ENCODE measurements at regions not wholly inside any gene's neighbourhood (a gene's known extent, or its start where the extent isn't known, plus 50 kb on each side); places are given as distances from the start of the nearest gene placed in this dataset.
A peak's percentile ranks its signal among the peaks of the same experiment; 100 is the strongest.
"Not testable (repeated sequence)": the region's sequence is repeated elsewhere in the genome, so short reads cannot be mapped to it uniquely, and the experiment has no call there.

GRCh38 chr17:68141050-68141449 lies 105.5 kb downstream of the KPNA2 start:
- no peak for DNase-seq (ENCODE audit: low read depth)

GRCh38 chr17:68142595-68142994 lies 105.2 kb upstream of the AMZ2 start:
- DNase-seq (ENCODE audit: low read depth) = no peak

GRCh38 chr17:68143425-68143824 lies 104.4 kb upstream of the AMZ2 start:
- DNase-seq (ENCODE audit: low read depth) = no peak

GRCh38 chr17:68145088-68145487 lies 102.8 kb upstream of the AMZ2 start:
- DNase-seq (ENCODE audit: low read depth) = no peak

GRCh38 chr17:68148936-68149335 lies 98.9 kb upstream of the AMZ2 start:
- no peak for DNase-seq (ENCODE audit: low read depth)

- DNase-seq (ENCODE audit: low read depth) = no peak
Observed at GRCh38 chr17:68152161-68152571, 95.7 kb upstream of the AMZ2 start.

GRCh38 chr17:68155692-68156091 lies 92.2 kb upstream of the AMZ2 start:
- DNase-seq (ENCODE audit: low read depth) = no peak

GRCh38 chr17:68161644-68162428 lies 86.0 kb upstream of the AMZ2 start:
- DNase-seq (ENCODE audit: low read depth) = no peak

GRCh38 chr17:68168273-68169164 lies 79.3 kb upstream of the AMZ2 start:
- not testable (repeated sequence) for DNase-seq (ENCODE audit: low read depth)

GRCh38 chr17:68169165-68169821 lies 78.5 kb upstream of the AMZ2 start:
- DNase-seq (ENCODE audit: low read depth) = not testable (repeated sequence)

GRCh38 chr17:68169840-68170239 lies 78.0 kb upstream of the AMZ2 start:
- DNase-seq (ENCODE audit: low read depth) = no peak

GRCh38 chr17:68170246-68170645 lies 77.6 kb upstream of the AMZ2 start:
- DNase-seq (ENCODE audit: low read depth) = no peak

- DNase-seq (ENCODE audit: low read depth) = peak; percentile 19
Observed at GRCh38 chr17:68172461-68172954, 75.3 kb upstream of the AMZ2 start.

GRCh38 chr17:68175416-68175815 lies 72.4 kb upstream of the AMZ2 start:
- DNase-seq (ENCODE audit: low read depth) = no peak

- no peak for DNase-seq (ENCODE audit: low read depth)
Observed at GRCh38 chr17:68175905-68176304, 71.9 kb upstream of the AMZ2 start.

GRCh38 chr17:68176718-68177117 lies 71.1 kb upstream of the AMZ2 start:
- no peak for DNase-seq (ENCODE audit: low read depth)

GRCh38 chr17:68178831-68179230 lies 69.0 kb upstream of the AMZ2 start:
- DNase-seq (ENCODE audit: low read depth) = no peak

- DNase-seq (ENCODE audit: low read depth) = no peak
Observed at GRCh38 chr17:68179236-68179925, 68.5 kb upstream of the AMZ2 start.

GRCh38 chr17:68179926-68180285 lies 67.9 kb upstream of the AMZ2 start:
- DNase-seq (ENCODE audit: low read depth) = no peak

GRCh38 chr17:68182011-68182306 lies 65.9 kb upstream of the AMZ2 start:
- no peak for DNase-seq (ENCODE audit: low read depth)

GRCh38 chr17:68182940-68183551 lies 64.8 kb upstream of the AMZ2 start:
- DNase-seq (ENCODE audit: low read depth) = no peak
